H9 (cell line): ENCODE measurements at regions not wholly inside any gene's neighbourhood (a gene's known extent, or its start where the extent isn't known, plus 50 kb on each side); places are given as distances from the start of the nearest gene placed in this dataset.

ENCODE experiments used
- DNase-seq: peaks from one replicate; pipeline ENCODE4 v3.0.0-alpha.2; 2017
- H2AFZ ChIP-seq: one replicate; pipeline ENCODE4 v1.6.1; 2013; ENCODE audit warnings: mild to moderate bottlenecking, low read length, control low read depth, moderate library complexity
- H2AK5ac ChIP-seq: 2 replicates; pipeline ENCODE4 v1.6.1; 2013; ENCODE audit warnings: low read length, control low read depth, mixed read lengths; ENCODE audit not compliant: insufficient read length
- H2BK120ac ChIP-seq: one replicate; pipeline ENCODE4 v1.6.1; 2013; ENCODE audit warnings: low read depth, mild to moderate bottlenecking, low read length, control low read depth, inconsistent platforms; ENCODE audit not compliant: poor library complexity, severe bottlenecking
- H2BK12ac ChIP-seq: 2 replicates; pipeline ENCODE4 v1.6.1; 2013; ENCODE audit warnings: low read length, control low read depth, mixed read lengths, low read depth; ENCODE audit not compliant: insufficient read length
- H2BK15ac ChIP-seq: 2 replicates; pipeline ENCODE4 v1.6.1; 2013; ENCODE audit warnings: low read depth, low read length, control low read depth
- H2BK20ac ChIP-seq: one replicate; pipeline ENCODE4 v1.6.1; 2013; ENCODE audit warnings: low read depth, mild to moderate bottlenecking, low read length, control low read depth, inconsistent platforms; ENCODE audit not compliant: poor library complexity, severe bottlenecking
- H2BK5ac ChIP-seq: 2 replicates; pipeline ENCODE4 v1.6.1; 2013; ENCODE audit warnings: low read length, control low read depth, mixed read lengths; ENCODE audit not compliant: insufficient read length
- H3K14ac ChIP-seq: 2 replicates; pipeline ENCODE4 v1.6.1; 2013; ENCODE audit warnings: low read length, control low read depth; ENCODE audit not compliant: insufficient read depth
- H3K18ac ChIP-seq: 2 replicates; pipeline ENCODE4 v1.6.1; 2013; ENCODE audit warnings: low read depth, mild to moderate bottlenecking, mixed read lengths, low read length, control low read depth; ENCODE audit not compliant: insufficient read length
- H3K23ac ChIP-seq: 2 replicates; pipeline ENCODE4 v1.6.1; 2013; ENCODE audit warnings: low read length, control low read depth, mixed read lengths, low read depth; ENCODE audit not compliant: insufficient read length
- H3K23me2 ChIP-seq: 2 replicates; pipeline ENCODE4 v1.6.1; 2013; ENCODE audit warnings: low read depth, mild to moderate bottlenecking, mixed read lengths, low read length, control low read depth; ENCODE audit not compliant: insufficient read length, poor library complexity, severe bottlenecking
- H3K27ac ChIP-seq: 2 replicates; pipeline ENCODE4 v1.5.1; 2013; ENCODE audit warnings: low read length, control low read depth, mixed read lengths, low read depth; ENCODE audit not compliant: insufficient read length
- H3K27me3 ChIP-seq: 2 replicates; pipeline ENCODE4 v1.6.1; 2013; ENCODE audit warnings: low read length, control low read depth, inconsistent platforms; ENCODE audit not compliant: insufficient read depth
- H3K4ac ChIP-seq: 2 replicates; pipeline ENCODE4 v1.6.1; 2013; ENCODE audit warnings: low read depth, mild to moderate bottlenecking, control low read depth, inconsistent platforms, low read length, moderate library complexity
- H3K4me1 ChIP-seq: 2 replicates; pipeline ENCODE4 v1.6.1; 2013; ENCODE audit warnings: low read length, control low read depth, inconsistent platforms; ENCODE audit not compliant: insufficient read depth
- H3K4me2 ChIP-seq: 2 replicates; pipeline ENCODE4 v1.6.1; 2013; ENCODE audit warnings: low read length, control low read depth, mixed read lengths; ENCODE audit not compliant: insufficient read length, insufficient read depth
- H3K56ac ChIP-seq: 2 replicates; pipeline ENCODE4 v1.6.1; 2013; ENCODE audit warnings: low read depth, mild to moderate bottlenecking, mixed read lengths, low read length, control low read depth; ENCODE audit not compliant: insufficient read length
- H3K79me1 ChIP-seq: 2 replicates; pipeline ENCODE4 v1.6.1; 2013; ENCODE audit warnings: low read depth, mild to moderate bottlenecking, moderate library complexity, low read length, control low read depth, inconsistent platforms; ENCODE audit not compliant: insufficient read depth, poor library complexity, severe bottlenecking
- H3K79me2 ChIP-seq: 2 replicates; pipeline ENCODE4 v1.6.1; 2013; ENCODE audit warnings: low read length, control low read depth, inconsistent platforms; ENCODE audit not compliant: insufficient read depth
- H3K9ac ChIP-seq: 2 replicates; pipeline ENCODE4 v1.6.1; 2013; ENCODE audit warnings: low read length, control low read depth, mixed read lengths; ENCODE audit not compliant: insufficient read length; ENCODE audit errors: extremely low read depth
- H3K9me3 ChIP-seq: one replicate; pipeline ENCODE4 v1.6.1; 2013; ENCODE audit warnings: low read depth, low read length, inconsistent platforms; ENCODE audit not compliant: control insufficient read depth
- H3T11ph ChIP-seq: one replicate; pipeline ENCODE4 v1.6.1; 2013; ENCODE audit warnings: mild to moderate bottlenecking, low read length, control low read depth, inconsistent platforms
- H4K20me1 ChIP-seq: one replicate; pipeline ENCODE4 v1.6.1; 2013; ENCODE audit not compliant: control insufficient read depth, insufficient read length, insufficient read depth
- H4K5ac ChIP-seq: 2 replicates; pipeline ENCODE4 v1.6.1; 2013; ENCODE audit warnings: low read depth, mild to moderate bottlenecking, mixed read lengths, low read length, control low read depth; ENCODE audit not compliant: insufficient read length
- H4K8ac ChIP-seq: replicated peaks from 2 replicates; pipeline ENCODE4 v1.6.1; 2013; ENCODE audit warnings: low read length, control low read depth, mixed read lengths, low read depth; ENCODE audit not compliant: insufficient read length
- H4K91ac ChIP-seq: 2 replicates; pipeline ENCODE4 v1.6.1; 2013; ENCODE audit warnings: low read depth, mild to moderate bottlenecking, moderate library complexity, mixed read lengths, low read length, control low read depth; ENCODE audit not compliant: insufficient read length
- H3K27ac Mint-ChIP-seq, 3 experiments: 2 replicates in 2 of 3; 3 replicates in 1 of 3; pipeline ENCODE4 v1.8.0; 2020 to 2021; ENCODE audit warnings: mixed read lengths in 3 of 3, mild to moderate bottlenecking in 1 of 3, moderate library complexity in 1 of 3
- H3K27me3 Mint-ChIP-seq: 2 replicates; pipeline ENCODE4 v1.8.0; 2021; ENCODE audit warnings: low read depth, mild to moderate bottlenecking, moderate library complexity, mixed read lengths
- H3K36me3 Mint-ChIP-seq, 3 experiments: 2 replicates in 2 of 3; 3 replicates in 1 of 3; pipeline ENCODE4 v1.8.0; 2020 to 2021; ENCODE audit warnings: low read depth in 3 of 3, mixed read lengths in 3 of 3; ENCODE audit not compliant: insufficient read depth in 1 of 3
- H3K4me1 Mint-ChIP-seq, 2 experiments: 2 replicates each; pipeline ENCODE4 v1.8.0; 2020; ENCODE audit warnings: mixed read lengths in 2 of 2
- H3K4me3 Mint-ChIP-seq, 2 experiments: 2 replicates in 1 of 2; 3 replicates in 1 of 2; pipeline ENCODE4 v1.8.0; 2020 to 2021; ENCODE audit warnings: mild to moderate bottlenecking in 2 of 2, mixed read lengths in 2 of 2, moderate library complexity in 1 of 2
- H3K9me3 Mint-ChIP-seq, 2 experiments: 2 replicates in 1 of 2; 3 replicates in 1 of 2; pipeline ENCODE4 v1.8.0; 2020; ENCODE audit warnings: mild to moderate bottlenecking in 2 of 2, mixed read lengths in 2 of 2, moderate library complexity in 1 of 2
- WGBS: extraction: QIAGEN DNeasy Blood & Tissue Kit; methylation state at CpG from one replicate; pipeline ENCODE4 v1.1.7; 2013; ENCODE audit warnings: missing lambda C conversion rate, low lambda C conversion rate, mixed read lengths; ENCODE audit not compliant: insufficient read length; ENCODE audit errors: extremely low coverage; 5-methylcytosine and 5-hydroxymethylcytosine counted together
- TF ChIP-seq, protein P1 (sequence below): fragments of 200-600 bp; sonication (generic); conservative IDR thresholded peaks from 3 replicates; pipeline ENCODE4 v1.8.0; 2021; ENCODE audit warnings: antibody characterized with exemption, mild to moderate bottlenecking

DNA sequence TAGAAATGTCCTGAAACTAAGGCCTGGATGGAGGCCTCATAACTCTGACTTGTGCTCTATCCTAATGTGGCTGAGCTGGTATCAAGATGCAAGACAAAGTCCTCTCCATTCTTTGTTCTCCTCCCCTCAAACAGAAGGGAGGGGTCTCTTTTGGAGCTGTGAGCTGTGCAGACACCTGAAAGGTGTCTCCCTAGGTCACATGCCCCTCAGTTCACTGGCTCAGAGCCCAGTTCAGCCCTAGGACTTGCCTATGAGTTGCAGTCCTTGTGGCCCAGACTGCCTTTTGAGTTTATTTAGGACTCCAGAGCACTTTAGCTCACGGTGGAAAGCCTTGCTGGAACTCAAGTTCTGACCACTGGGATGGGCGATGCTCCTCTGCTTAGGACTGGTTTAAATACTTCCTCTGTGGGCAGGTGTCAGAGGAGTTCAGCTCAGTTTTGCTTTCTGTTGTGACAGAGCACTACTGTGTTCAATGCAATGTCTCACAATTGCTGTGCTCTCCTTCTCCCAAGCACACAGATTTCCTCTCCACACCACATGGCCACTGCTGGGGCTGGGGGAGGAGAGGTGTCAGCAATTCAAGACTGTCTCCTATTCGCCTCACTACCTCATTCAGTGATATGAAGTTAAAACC, 84.8 kb upstream of the ZNF827 start:
- H3K9me3 Mint-ChIP-seq: no peaks in the 10 kb centered on the region
- no peak for DNase-seq
- H3K27ac Mint-ChIP-seq: no peak overlapping the region
- Histone ChIP-seq H3K27ac (no peak overlapping the region), H3K9me3 (no peaks in the 10 kb centered on the region), H3K27me3 (no peaks in the 10 kb centered on the region), H3K9ac (no peak overlapping the region), H3T11ph (no peak overlapping the region), H3K4ac (no peak overlapping the region), H3K4me2 (no peak overlapping the region), H2BK12ac (no peak overlapping the region), H2AFZ (no peak overlapping the region), H4K5ac (no peak overlapping the region), H3K23ac (no peak overlapping the region), H4K91ac (no peak overlapping the region), H3K79me1 (no peaks in the 10 kb centered on the region), H3K18ac (no peak overlapping the region), H2BK15ac (no peak overlapping the region), H2AK5ac (no peak overlapping the region), H2BK5ac (no peak overlapping the region), H3K23me2 (no peaks in the 10 kb centered on the region), H4K8ac (no peak overlapping the region), H3K79me2 (no peaks in the 10 kb centered on the region), H3K56ac (no peak overlapping the region), H2BK20ac (no peak overlapping the region), H3K4me1 (no peaks in the 10 kb centered on the region), H3K14ac (no peak overlapping the region), H4K20me1 (no peaks in the 10 kb centered on the region), H2BK120ac (no peak overlapping the region)
- no CpG with 5 or more reads among the region's 3 CpGs for whole genome bisulfite sequencing
- no peaks in the 10 kb centered on the region for H3K36me3 Mint-ChIP-seq
- H3K27me3 Mint-ChIP-seq: no peaks in the 10 kb centered on the region; the same call in 1 of the 2 replicates
- peaks cover 0 to under 1% of the 10 kb centered on the region in 2 experiments; a peak in 1 of 4 replicates for H3K4me1 Mint-ChIP-seq
- no peak overlapping the region for H3K4me3 Mint-ChIP-seq
- TF ChIP-seq, protein P1, sequence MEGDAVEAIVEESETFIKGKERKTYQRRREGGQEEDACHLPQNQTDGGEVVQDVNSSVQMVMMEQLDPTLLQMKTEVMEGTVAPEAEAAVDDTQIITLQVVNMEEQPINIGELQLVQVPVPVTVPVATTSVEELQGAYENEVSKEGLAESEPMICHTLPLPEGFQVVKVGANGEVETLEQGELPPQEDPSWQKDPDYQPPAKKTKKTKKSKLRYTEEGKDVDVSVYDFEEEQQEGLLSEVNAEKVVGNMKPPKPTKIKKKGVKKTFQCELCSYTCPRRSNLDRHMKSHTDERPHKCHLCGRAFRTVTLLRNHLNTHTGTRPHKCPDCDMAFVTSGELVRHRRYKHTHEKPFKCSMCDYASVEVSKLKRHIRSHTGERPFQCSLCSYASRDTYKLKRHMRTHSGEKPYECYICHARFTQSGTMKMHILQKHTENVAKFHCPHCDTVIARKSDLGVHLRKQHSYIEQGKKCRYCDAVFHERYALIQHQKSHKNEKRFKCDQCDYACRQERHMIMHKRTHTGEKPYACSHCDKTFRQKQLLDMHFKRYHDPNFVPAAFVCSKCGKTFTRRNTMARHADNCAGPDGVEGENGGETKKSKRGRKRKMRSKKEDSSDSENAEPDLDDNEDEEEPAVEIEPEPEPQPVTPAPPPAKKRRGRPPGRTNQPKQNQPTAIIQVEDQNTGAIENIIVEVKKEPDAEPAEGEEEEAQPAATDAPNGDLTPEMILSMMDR: no peak
